Keratinocyte (primary cell): ENCODE measurements at regions not wholly inside any gene's neighbourhood (a gene's known extent, or its start where the extent isn't known, plus 50 kb on each side); places are given as distances from the start of the nearest gene placed in this dataset.

Experiments
- EZH2 ChIP-seq: IDR thresholded peaks from one replicate; pipeline ENCODE4 v1.6.1; 2012; ENCODE audit warnings: inconsistent platforms, mild to moderate bottlenecking, low read length, moderate library complexity
- TF ChIP-seq, protein P1 (sequence below), 3 experiments: IDR thresholded peaks in 1 of 3; conservative IDR thresholded peaks in 1 of 3; optimal IDR thresholded peaks in 1 of 3; 2 replicates in 2 of 3; 3 replicates in 1 of 3; pipeline versions ENCODE3 to v1.5.1; 2011; ENCODE audit warnings: low read length in 3 of 3, mild to moderate bottlenecking in 3 of 3, moderate library complexity in 2 of 3, control low read depth in 1 of 3, inconsistent platforms in 1 of 3; ENCODE audit not compliant: insufficient read depth in 2 of 3; ENCODE audit errors: extremely low read depth in 1 of 3

DNA sequence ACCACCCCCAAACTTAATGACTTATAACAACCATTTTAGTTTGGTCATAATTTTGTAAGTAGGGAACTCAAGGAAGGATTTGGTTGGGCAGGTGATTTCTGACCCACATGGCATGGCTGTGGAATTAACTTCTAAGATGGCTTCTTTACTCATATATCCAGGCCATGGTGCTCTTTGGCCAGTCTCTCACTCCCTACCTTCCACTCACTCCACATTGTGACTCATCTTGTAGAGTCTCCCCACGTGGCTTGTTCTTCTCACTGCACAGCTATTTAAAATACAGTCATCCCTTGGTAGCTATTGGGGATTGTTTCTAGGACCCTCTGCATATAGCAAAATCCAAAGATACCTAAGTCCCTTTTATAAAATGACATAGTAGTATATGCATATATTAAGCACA is 76.6 kb upstream of the MAST4 start:
- TF ChIP-seq EZH2 = no peak
- TF ChIP-seq, protein P1, sequence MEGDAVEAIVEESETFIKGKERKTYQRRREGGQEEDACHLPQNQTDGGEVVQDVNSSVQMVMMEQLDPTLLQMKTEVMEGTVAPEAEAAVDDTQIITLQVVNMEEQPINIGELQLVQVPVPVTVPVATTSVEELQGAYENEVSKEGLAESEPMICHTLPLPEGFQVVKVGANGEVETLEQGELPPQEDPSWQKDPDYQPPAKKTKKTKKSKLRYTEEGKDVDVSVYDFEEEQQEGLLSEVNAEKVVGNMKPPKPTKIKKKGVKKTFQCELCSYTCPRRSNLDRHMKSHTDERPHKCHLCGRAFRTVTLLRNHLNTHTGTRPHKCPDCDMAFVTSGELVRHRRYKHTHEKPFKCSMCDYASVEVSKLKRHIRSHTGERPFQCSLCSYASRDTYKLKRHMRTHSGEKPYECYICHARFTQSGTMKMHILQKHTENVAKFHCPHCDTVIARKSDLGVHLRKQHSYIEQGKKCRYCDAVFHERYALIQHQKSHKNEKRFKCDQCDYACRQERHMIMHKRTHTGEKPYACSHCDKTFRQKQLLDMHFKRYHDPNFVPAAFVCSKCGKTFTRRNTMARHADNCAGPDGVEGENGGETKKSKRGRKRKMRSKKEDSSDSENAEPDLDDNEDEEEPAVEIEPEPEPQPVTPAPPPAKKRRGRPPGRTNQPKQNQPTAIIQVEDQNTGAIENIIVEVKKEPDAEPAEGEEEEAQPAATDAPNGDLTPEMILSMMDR (optimal IDR thresholded peaks at IDR 0.05 in 1 of 3, IDR thresholded peaks at IDR 0.05 in 1 of 3, conservative IDR thresholded peaks at IDR 0.05 in 1 of 3; ENCODE audit: extremely low read depth in 1 of 3, insufficient read depth in 2 of 3, low read length in 3 of 3) = no peak
